ENCODE measurements at regions not wholly inside any gene's neighbourhood (a gene's known extent, or its start where the extent isn't known, plus 50 kb on each side); places are given as distances from the start of the nearest gene placed in this dataset.

- TF ChIP-seq POLR2A (IDR thresholded peaks at IDR 0.05; ENCODE audit: low read length), result no peak
- TF ChIP-seq GATA1 (IDR thresholded peaks at IDR 0.05; ENCODE audit: low read depth, low read length), result no peak
Measured at GRCh38 chr1:234934611-234935033, 194.0 kb downstream of the TOMM20 start.
